K562 (cell line): ENCODE measurements at regions not wholly inside any gene's neighbourhood (a gene's known extent, or its start where the extent isn't known, plus 50 kb on each side); places are given as distances from the start of the nearest gene placed in this dataset.

Experiments
- ATAC-seq: fragments of 200-7000 bp; cut with Tn5 transposase; 3 replicates; pipeline ENCODE4 v1.9.1; 2020; ENCODE audit warnings: moderate library complexity
- BruUV-seq: library from RNA; stranded (reverse); fragments of 400-500 nt; replicated peaks from 2 replicates; lab custom pipeline; 2021; lab: Mats Ljungman, UMichigan
- CTCF ChIA-PET: fragments of 300-600 bp; formaldehyde crosslinking; extraction: SDS; loops from one replicate; lab custom pipeline; 2021; ENCODE audit warnings: low intra/inter-chr PET ratio; lab: Yijun Ruan, JAX
- POLR2A ChIA-PET: fragments of 300-600, 350-650 bp; sonication (Branson Sonifier 250); formaldehyde crosslinking; extraction: SDS; loops from one replicate; lab custom pipeline; 2021; ENCODE audit warnings: antibody characterized with exemption, inconsistent platforms; lab: Yijun Ruan, JAX
- DNase-seq, 4 experiments: peaks; one replicate each; pipeline versions ENCODE4 v3.0.0 to v3.0.0-alpha.2; 2011 to 2018; ENCODE audit warnings: low spot score in 3 of 4, mixed read lengths in 3 of 4; ENCODE audit errors: extremely low read depth in 1 of 4
- FAIRE-seq: peaks from 2 replicates; lab custom pipeline; 2011; peaks lifted over from hg19 to GRCh38; lab: Jason Lieb, UNC
- H2AFZ ChIP-seq: 2 replicates; pipeline ENCODE4 v1.6.0; 2011; ENCODE audit warnings: low read depth, low read length, control low read depth, inconsistent platforms
- H3K27ac ChIP-seq: fragments of 200-600 bp; 3 replicates; pipeline ENCODE4 v1.8.0; 2011; ENCODE audit warnings: low read depth, mild to moderate bottlenecking, control low read depth, inconsistent platforms, low read length, moderate library complexity, mixed read lengths; ENCODE audit errors: extremely low read depth
- H3K27me3 ChIP-seq, 2 experiments: fragments of 300-600 bp in 1 of 2; 2 replicates in 1 of 2; 3 replicates in 1 of 2; pipeline versions ENCODE4 v1.6.0 to v1.8.0; 2011; ENCODE audit warnings: inconsistent platforms in 2 of 2, low read length in 2 of 2, mild to moderate bottlenecking in 1 of 2, mixed read lengths in 1 of 2, moderate library complexity in 1 of 2; ENCODE audit not compliant: control insufficient read depth in 2 of 2, insufficient read depth in 2 of 2
- H3K36me3 ChIP-seq: fragments of 300-600 bp; 3 replicates; pipeline ENCODE4 v1.8.0; 2011; ENCODE audit warnings: mild to moderate bottlenecking, low read length, inconsistent platforms; ENCODE audit not compliant: control insufficient read depth, insufficient read depth
- H3K4me1 ChIP-seq, 2 experiments: fragments of 200-600 bp in 1 of 2; replicated peaks in 1 of 2; 2 replicates in 1 of 2; 3 replicates in 1 of 2; pipeline versions ENCODE4 v1.5.1 to v1.8.0; 2011; ENCODE audit warnings: inconsistent platforms in 2 of 2, low read length in 2 of 2, mild to moderate bottlenecking in 1 of 2, mixed read lengths in 1 of 2, moderate library complexity in 1 of 2; ENCODE audit not compliant: control insufficient read depth in 2 of 2, insufficient read depth in 2 of 2
- H3K4me2 ChIP-seq: 2 replicates; pipeline ENCODE4 v1.6.1; 2011; ENCODE audit warnings: low read length, control low read depth, inconsistent platforms, mixed read lengths; ENCODE audit not compliant: insufficient read depth
- H3K4me3 ChIP-seq: fragments of 200-600 bp; sonication (generic), shearing (Covaris generic); 2 replicates; pipeline ENCODE4 v1.5.1; 2016; ENCODE audit warnings: control low read depth, inconsistent platforms
- H3K79me2 ChIP-seq: fragments of 200-600 bp; 3 replicates; pipeline ENCODE4 v1.8.0; 2011; ENCODE audit warnings: low read length, inconsistent platforms; ENCODE audit not compliant: control insufficient read depth, insufficient read depth
- H3K9ac ChIP-seq, 2 experiments: 2 replicates each; pipeline versions ENCODE4 v1.6.0 to v1.6.1; 2011; ENCODE audit warnings: low read depth in 2 of 2, low read length in 2 of 2, control low read depth in 1 of 2, inconsistent platforms in 1 of 2, mild to moderate bottlenecking in 1 of 2, mixed read lengths in 1 of 2; ENCODE audit not compliant: insufficient read depth in 1 of 2
- H3K9me1 ChIP-seq: one replicate; pipeline ENCODE4 v1.6.0; 2011; ENCODE audit warnings: inconsistent platforms, mild to moderate bottlenecking, low read length, moderate library complexity; ENCODE audit not compliant: control insufficient read depth, insufficient read depth
- H3K9me3 ChIP-seq: replicated peaks from 2 replicates; pipeline ENCODE4 v1.5.1; 2011; ENCODE audit warnings: low read depth, low read length, inconsistent platforms; ENCODE audit not compliant: control insufficient read depth, insufficient read depth
- H4K20me1 ChIP-seq: replicated peaks from 2 replicates; pipeline ENCODE4 v1.6.1; 2011; ENCODE audit warnings: low read length, inconsistent platforms, mixed read lengths; ENCODE audit not compliant: control insufficient read depth, insufficient read depth
- ARID2 ChIP-seq: fragments of 450-650 bp; IDR thresholded peaks from 2 replicates; pipeline ENCODE4 v1.6.1; 2017; ENCODE audit warnings: antibody characterized with exemption, mild to moderate bottlenecking
- ESRRA ChIP-seq: fragments of 450-650 bp; IDR thresholded peaks from 2 replicates; pipeline ENCODE4 v1.6.1; 2014; ENCODE audit warnings: low read depth, mild to moderate bottlenecking, moderate library complexity, borderline replicate concordance
- EWSR1 ChIP-seq: fragments of 450-650 bp; IDR thresholded peaks from 2 replicates; pipeline ENCODE4 v1.6.1; 2018; ENCODE audit warnings: borderline replicate concordance, mild to moderate bottlenecking, low read depth, moderate library complexity; ENCODE audit not compliant: partially characterized antibody
- FUS ChIP-seq: fragments of 200-400 bp; formaldehyde crosslinking; optimal IDR thresholded peaks from 2 replicates; pipeline ENCODE3; 2017; ENCODE audit warnings: low read depth, low read length
- NCOA2 ChIP-seq, 2 experiments: fragments of 450-650 bp; IDR thresholded peaks; 2 replicates each; pipeline ENCODE4 v1.6.1; 2018; ENCODE audit warnings: mild to moderate bottlenecking in 2 of 2, moderate library complexity in 1 of 2; ENCODE audit not compliant: partially characterized antibody in 2 of 2
- NFIX ChIP-seq: fragments of 250-450 bp; sonication (Bioruptor Pico); IDR thresholded peaks from 2 replicates; pipeline ENCODE4 v1.4.0; 2020; ENCODE audit warnings: low read depth, mild to moderate bottlenecking, moderate library complexity
- RB1 ChIP-seq: fragments of 450-650 bp; IDR thresholded peaks from 2 replicates; pipeline ENCODE4 v1.6.1; 2017; ENCODE audit warnings: low read depth, mild to moderate bottlenecking
- RBM22 ChIP-seq: fragments of 200-400 bp; formaldehyde crosslinking; IDR thresholded peaks from 2 replicates; pipeline ENCODE4 v1.6.1; 2018; ENCODE audit warnings: low read length, low read depth; ENCODE audit not compliant: poor library complexity, severe bottlenecking
- TFE3 ChIP-seq: fragments of 450-650 bp; formaldehyde crosslinking; IDR thresholded peaks from 2 replicates; pipeline ENCODE4 v1.4.0; 2020; ENCODE audit warnings: mild to moderate bottlenecking, mixed read lengths
- THAP12 ChIP-seq: fragments of 250-450 bp; sonication (Bioruptor Pico); IDR thresholded peaks from 2 replicates; pipeline ENCODE4 v1.9.0; 2021; ENCODE audit warnings: mild to moderate bottlenecking, inconsistent platforms
- TOE1 ChIP-seq, 2 experiments: fragments of 450-650 bp in 1 of 2; sonication (generic) in 1 of 2; formaldehyde crosslinking in 1 of 2; IDR thresholded peaks; 2 replicates each; pipeline versions ENCODE4 v1.7.1 to v1.8.0; 2016 to 2022; ENCODE audit warnings: borderline replicate concordance in 2 of 2, mild to moderate bottlenecking in 2 of 2, antibody characterized with exemption in 1 of 2, inconsistent platforms in 1 of 2, low read depth in 1 of 2, missing genetic modification reagents in 1 of 2, moderate library complexity in 1 of 2
- WGBS: fragments of 100-300 bp; shearing (Covaris generic); methylation state at CpG from one replicate; pipeline ENCODE4 v1.1.6; 2016; ENCODE audit warnings: low coverage, mixed read lengths; ENCODE audit not compliant: insufficient coverage; ENCODE audit errors: missing lambda C conversion rate; 5-methylcytosine and 5-hydroxymethylcytosine counted together
- in situ Hi-C: fragments of 300-500 bp; cut with MboI; formaldehyde crosslinking; loops from 4 replicates; pipeline ENCODE4 v1.15.0; 2018; ENCODE audit warnings: inconsistent platforms, mixed read lengths
- intact Hi-C: fragments of 100-400 bp; cut with micrococcal nuclease; formaldehyde crosslinking; loops from 2 replicates; pipeline ENCODE4 v1.14.2; 2022
- TF ChIP-seq, protein P1 (sequence below), 2 experiments: fragments of 450-650 bp in 1 of 2; sonication (generic) in 1 of 2; formaldehyde crosslinking in 1 of 2; IDR thresholded peaks in 1 of 2; conservative IDR thresholded peaks in 1 of 2; 2 replicates each; pipeline versions ENCODE4 v1.6.1 to v1.8.1; 2016 to 2023; ENCODE audit warnings: mild to moderate bottlenecking in 2 of 2, moderate library complexity in 2 of 2, inconsistent platforms in 1 of 2, missing genetic modification reagents in 1 of 2

- Histone ChIP-seq H4K20me1 (no peaks in the 10 kb centered on the region), H3K27ac (no peak overlapping the region), H3K4me2 (no peak overlapping the region), H3K9ac (no peak overlapping the region), H3K9me1 (no peaks in the 10 kb centered on the region), H2AFZ (no peak overlapping the region), H3K79me2 (no peaks in the 10 kb centered on the region), H3K9me3 (no peaks in the 10 kb centered on the region), H3K4me1 (no peaks in the 10 kb centered on the region), H3K27me3 (peaks cover 0 to 2% of the 10 kb centered on the region in 2 experiments; a peak in 2 of 5 replicates), H3K36me3 (no peaks in the 10 kb centered on the region), H3K4me3 (no peak overlapping the region)
- ATAC-seq, result no peak
- in situ Hi-C loops (no loop called here), intact Hi-C loops (no loop called here)
- CTCF ChIA-PET, result no interaction called here
- 0% methylated on average over 1 of the region's 1 CpG for WGBS
- FAIRE-seq, result no peak
- no peak for DNase-seq
- POLR2A ChIA-PET, result no interaction called here
- no TSS peak for BruUV-seq
- TF ChIP-seq RBM22, result no peak
- TF ChIP-seq, protein P1, sequence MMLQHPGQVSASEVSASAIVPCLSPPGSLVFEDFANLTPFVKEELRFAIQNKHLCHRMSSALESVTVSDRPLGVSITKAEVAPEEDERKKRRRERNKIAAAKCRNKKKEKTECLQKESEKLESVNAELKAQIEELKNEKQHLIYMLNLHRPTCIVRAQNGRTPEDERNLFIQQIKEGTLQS (IDR thresholded peaks at IDR 0.05), result no peak
- TF ChIP-seq, protein P1 (CRISPR knock-in tag; conservative IDR thresholded peaks at IDR 0.05), result no peak
- TF ChIP-seq THAP12, result no peak
- peak; percentile 91 for TF ChIP-seq TFE3 (CRISPR knock-in tag)
- TF ChIP-seq EWSR1, result no peak
- no peak for TF ChIP-seq FUS
- no peak for TF ChIP-seq ESRRA
- TF ChIP-seq NFIX, result no peak
- TF ChIP-seq TOE1 (IDR thresholded peaks at IDR 0.05; ENCODE audit: borderline replicate concordance), result peak; percentile 68
- TF ChIP-seq TOE1 (CRISPR knock-in tag; IDR thresholded peaks at IDR 0.05; ENCODE audit: borderline replicate concordance, low read depth), result no peak
- TF ChIP-seq ARID2, result no peak
- no peak for TF ChIP-seq NCOA2 (IDR thresholded peaks at IDR 0.05; ENCODE audit: partially characterized antibody in 2 of 2)
- no peak for TF ChIP-seq RB1
These were observed 95.3 kb upstream of the USP47 start for GRCh38 chr11:11746449-11746848.
